ENCODE measurements at regions not wholly inside any gene's neighbourhood (a gene's known extent, or its start where the extent isn't known, plus 50 kb on each side); places are given as distances from the start of the nearest gene placed in this dataset.

GRCh38 chr1:55535724-55536544 lies 320.8 kb upstream of the USP24 start:
- Histone ChIP-seq H3K4me3 (no peak overlapping the region), H3K36me3 (no peaks in the 10 kb centered on the region), H3K9me3 (no peaks in the 10 kb centered on the region), H3K4me1 (no peaks in the 10 kb centered on the region), H3K27ac (no peak overlapping the region), H3K27me3 (no peaks in the 10 kb centered on the region)
- TF ChIP-seq CTCF (IDR thresholded peaks at IDR 0.05), result no peak
- TF ChIP-seq POLR2A (IDR thresholded peaks at IDR 0.05), result no peak
- DNase-seq, result no peak
- intact Hi-C loops (cut with DNase I), result no loop called here
- 71% methylated on average over 4 of the region's 4 CpGs for WGBS (ENCODE audit: insufficient coverage, low coverage, low lambda C conversion rate, missing lambda C conversion rate)
- ATAC-seq, result no peak

- 83% methylated on average over 3 of the region's 3 CpGs for WGBS (ENCODE audit: insufficient coverage, low coverage, low lambda C conversion rate, missing lambda C conversion rate)
Observed at GRCh38 chr1:55534565-55535121, 319.5 kb upstream of the USP24 start.

GRCh38 chr1:55531644-55532043 lies 316.5 kb upstream of the USP24 start:
- no peak overlapping the region for H3K4me3 ChIP-seq
- ATAC-seq, result no peak
- H3K4me1 ChIP-seq, result no peaks in the 10 kb centered on the region
- H3K9me3 ChIP-seq, result no peaks in the 10 kb centered on the region
- no peak for TF ChIP-seq POLR2A (IDR thresholded peaks at IDR 0.05)
- TF ChIP-seq CTCF (IDR thresholded peaks at IDR 0.05), result no peak
- H3K36me3 ChIP-seq, result no peaks in the 10 kb centered on the region
- H3K27ac ChIP-seq, result no peak overlapping the region
- no peaks in the 10 kb centered on the region for H3K27me3 ChIP-seq
- DNase-seq, result no peak
- intact Hi-C loops (cut with DNase I), result no loop called here

More at GRCh38 chr1:55534565-55535121, 319.5 kb upstream of the USP24 start:
- intact Hi-C loops (cut with DNase I), result no loop called here
- Histone ChIP-seq H3K4me1 (no peaks in the 10 kb centered on the region), H3K27ac (no peak overlapping the region), H3K9me3 (no peaks in the 10 kb centered on the region), H3K4me3 (no peak overlapping the region), H3K27me3 (no peaks in the 10 kb centered on the region), H3K36me3 (no peaks in the 10 kb centered on the region)
- DNase-seq (no peak), ATAC-seq (no peak)
- TF ChIP-seq POLR2A (IDR thresholded peaks at IDR 0.05) (no peak), CTCF (IDR thresholded peaks at IDR 0.05) (no peak)

GRCh38 chr1:55530749-55531478 lies 315.8 kb upstream of the USP24 start:
- TF ChIP-seq POLR2A (IDR thresholded peaks at IDR 0.05) (no peak), CTCF (IDR thresholded peaks at IDR 0.05) (no peak)
- 60% methylated on average over 3 of the region's 3 CpGs for WGBS (ENCODE audit: insufficient coverage, low coverage, low lambda C conversion rate, missing lambda C conversion rate)
- ATAC-seq, result peak in 2 of 4 donors; percentile 31 to 46
- H3K4me1 ChIP-seq, result no peaks in the 10 kb centered on the region
- intact Hi-C loops (cut with DNase I), result no loop called here
- H3K36me3 ChIP-seq, result no peaks in the 10 kb centered on the region
- H3K27me3 ChIP-seq, result no peaks in the 10 kb centered on the region
- no peaks in the 10 kb centered on the region for H3K9me3 ChIP-seq
- no peak for DNase-seq
- no peak overlapping the region for H3K4me3 ChIP-seq
- H3K27ac ChIP-seq, result no peak overlapping the region
